Astrocyte (in vitro differentiated cells and primary cell): ENCODE measurements at regions not wholly inside any gene's neighbourhood (a gene's known extent, or its start where the extent isn't known, plus 50 kb on each side); places are given as distances from the start of the nearest gene placed in this dataset.

Experiments
- CTCF ChIP-seq: IDR thresholded peaks from 2 replicates; pipeline ENCODE4 v1.5.1; 2011; ENCODE audit warnings: low read depth, mild to moderate bottlenecking, inconsistent platforms, low read length, moderate library complexity; ENCODE audit not compliant: insufficient read depth
- EZH2 ChIP-seq: IDR thresholded peaks from 2 replicates; pipeline ENCODE4 v1.6.1; 2012; ENCODE audit warnings: mild to moderate bottlenecking, low read length, inconsistent platforms; ENCODE audit not compliant: insufficient read depth

- TF ChIP-seq CTCF (no peak), EZH2 (no peak)
Observed at GRCh38 chrX:39238006-39238405, 436.7 kb downstream of the MID1IP1 start.
